Caco-2 (cell line): ENCODE measurements at regions not wholly inside any gene's neighbourhood (a gene's known extent, or its start where the extent isn't known, plus 50 kb on each side); places are given as distances from the start of the nearest gene placed in this dataset.

Experiments used
- BruUV-seq: library from RNA; stranded (reverse); fragments of 400-500 nt; replicated peaks from 2 replicates; lab custom pipeline; 2021; lab: Mats Ljungman, UMichigan
- CTCF ChIA-PET: fragments of 300-600 bp; sonication (Branson Sonifier 250); formaldehyde crosslinking; loops from one replicate; lab custom pipeline; 2022; ENCODE audit warnings: antibody characterized with exemption; lab: Charles Lee
- POLR2A ChIA-PET: fragments of 300-600 bp; sonication (Branson Sonifier 250); formaldehyde crosslinking; loops from one replicate; lab custom pipeline; 2022; ENCODE audit warnings: antibody characterized with exemption; lab: Charles Lee
- DNase-seq, 2 experiments: peaks; one replicate each; pipeline versions ENCODE4 v3.0.0 to v3.0.0-alpha.2; 2020 to 2022
- H3K27me3 ChIP-seq: replicated peaks from 2 replicates; pipeline ENCODE4 v1.6.0; 2011; ENCODE audit warnings: low read length; ENCODE audit not compliant: control insufficient read depth, insufficient read depth
- H3K36me3 ChIP-seq: 2 replicates; pipeline ENCODE4 v1.5.1; 2011; ENCODE audit warnings: low read length; ENCODE audit not compliant: control insufficient read depth, insufficient read depth
- H3K4me1 ChIP-seq: fragments of 250-450 bp; sonication (Bioruptor Pico); 2 replicates; pipeline ENCODE4 v1.5.1; 2020; ENCODE audit warnings: mild to moderate bottlenecking
- H3K4me3 ChIP-seq: 2 replicates; pipeline ENCODE4 v1.5.1; 2011; ENCODE audit warnings: low read depth, mild to moderate bottlenecking, control low read depth, low read length
- H3K9me3 ChIP-seq: fragments of 250-450 bp; sonication (Bioruptor Pico); 2 replicates; pipeline ENCODE4 v1.5.1; 2020; ENCODE audit warnings: mild to moderate bottlenecking, moderate library complexity
- H3K27ac Mint-ChIP-seq: one replicate; pipeline ENCODE4 v1.8.0; 2022; ENCODE audit warnings: mixed read lengths; ENCODE audit not compliant: unreplicated experiment
- H3K27me3 Mint-ChIP-seq: one replicate; pipeline ENCODE4 v1.8.0; 2022; ENCODE audit warnings: mixed read lengths; ENCODE audit not compliant: insufficient read depth, unreplicated experiment
- H3K36me3 Mint-ChIP-seq: one replicate; pipeline ENCODE4 v1.8.0; 2022; ENCODE audit warnings: mild to moderate bottlenecking, mixed read lengths; ENCODE audit not compliant: insufficient read depth, unreplicated experiment
- H3K4me1 Mint-ChIP-seq: one replicate; pipeline ENCODE4 v1.8.0; 2022; ENCODE audit warnings: low read depth, mixed read lengths; ENCODE audit not compliant: unreplicated experiment
- H3K4me3 Mint-ChIP-seq: one replicate; pipeline ENCODE4 v1.8.0; 2022; ENCODE audit warnings: mild to moderate bottlenecking, moderate library complexity, mixed read lengths; ENCODE audit not compliant: unreplicated experiment
- H3K9me3 Mint-ChIP-seq: one replicate; pipeline ENCODE4 v1.8.0; 2022; ENCODE audit warnings: mixed read lengths; ENCODE audit not compliant: unreplicated experiment
- intact Hi-C: fragments of 100-400 bp; cut with micrococcal nuclease; formaldehyde crosslinking; loops from one replicate; pipeline ENCODE4 v1.10.0; 2022; ENCODE audit not compliant: unreplicated experiment
- TF ChIP-seq, protein P1 (sequence below), 2 experiments: fragments of 200-600 bp in 1 of 2; IDR thresholded peaks; 1 replicate in 1 of 2; 2 replicates in 1 of 2; pipeline versions ENCODE4 v1.5.1 to v1.8.0; 2011 to 2022; ENCODE audit warnings: antibody characterized with exemption in 1 of 2, control low read depth in 1 of 2, inconsistent platforms in 1 of 2, low read depth in 1 of 2, low read length in 1 of 2, mild to moderate bottlenecking in 1 of 2, moderate library complexity in 1 of 2; ENCODE audit not compliant: insufficient read depth in 1 of 2, severe bottlenecking in 1 of 2, unreplicated experiment in 1 of 2

DNA sequence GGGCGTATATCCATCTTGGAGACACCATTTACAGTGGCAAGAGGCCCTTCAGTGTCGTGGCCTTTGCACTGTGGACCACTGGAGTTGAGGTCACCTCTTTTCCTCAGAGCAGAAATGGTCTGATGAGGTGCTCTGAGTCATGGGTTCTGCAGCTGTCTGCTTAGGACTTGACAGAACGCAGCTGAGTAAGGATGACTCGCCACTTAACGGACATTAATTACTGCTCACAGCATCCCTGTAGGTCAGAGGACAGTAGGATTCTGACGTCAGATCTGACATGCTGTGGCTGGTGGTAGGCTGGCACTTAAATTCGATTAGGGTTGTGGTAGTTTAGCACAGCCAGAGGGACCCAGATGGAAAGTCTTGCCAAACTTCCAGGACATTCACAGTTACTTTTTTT, 479.4 kb downstream of the DMAC1 start:
- Mint-ChIP-seq H3K27me3 (peaks cover 10% of the 10 kb centered on the region), H3K36me3 (no peaks in the 10 kb centered on the region), H3K27ac (no peak overlapping the region), H3K9me3 (peaks cover 6% of the 10 kb centered on the region), H3K4me3 (no peak overlapping the region), H3K4me1 (no peaks in the 10 kb centered on the region)
- no peak for DNase-seq
- Histone ChIP-seq H3K4me1 (no peaks in the 10 kb centered on the region), H3K36me3 (no peaks in the 10 kb centered on the region), H3K9me3 (no peaks in the 10 kb centered on the region), H3K27me3 (no peaks in the 10 kb centered on the region), H3K4me3 (no peak overlapping the region)
- POLR2A ChIA-PET: no interaction called here
- no TSS peak for BruUV-seq
- TF ChIP-seq, protein P1, sequence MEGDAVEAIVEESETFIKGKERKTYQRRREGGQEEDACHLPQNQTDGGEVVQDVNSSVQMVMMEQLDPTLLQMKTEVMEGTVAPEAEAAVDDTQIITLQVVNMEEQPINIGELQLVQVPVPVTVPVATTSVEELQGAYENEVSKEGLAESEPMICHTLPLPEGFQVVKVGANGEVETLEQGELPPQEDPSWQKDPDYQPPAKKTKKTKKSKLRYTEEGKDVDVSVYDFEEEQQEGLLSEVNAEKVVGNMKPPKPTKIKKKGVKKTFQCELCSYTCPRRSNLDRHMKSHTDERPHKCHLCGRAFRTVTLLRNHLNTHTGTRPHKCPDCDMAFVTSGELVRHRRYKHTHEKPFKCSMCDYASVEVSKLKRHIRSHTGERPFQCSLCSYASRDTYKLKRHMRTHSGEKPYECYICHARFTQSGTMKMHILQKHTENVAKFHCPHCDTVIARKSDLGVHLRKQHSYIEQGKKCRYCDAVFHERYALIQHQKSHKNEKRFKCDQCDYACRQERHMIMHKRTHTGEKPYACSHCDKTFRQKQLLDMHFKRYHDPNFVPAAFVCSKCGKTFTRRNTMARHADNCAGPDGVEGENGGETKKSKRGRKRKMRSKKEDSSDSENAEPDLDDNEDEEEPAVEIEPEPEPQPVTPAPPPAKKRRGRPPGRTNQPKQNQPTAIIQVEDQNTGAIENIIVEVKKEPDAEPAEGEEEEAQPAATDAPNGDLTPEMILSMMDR (IDR thresholded peaks at IDR 0.05; ENCODE audit: insufficient read depth in 1 of 2, low read depth in 1 of 2, low read length in 1 of 2, severe bottlenecking in 1 of 2, unreplicated experiment in 1 of 2): no peak
- intact Hi-C loops: no loop called here
- CTCF ChIA-PET: no interaction called here

DNA sequence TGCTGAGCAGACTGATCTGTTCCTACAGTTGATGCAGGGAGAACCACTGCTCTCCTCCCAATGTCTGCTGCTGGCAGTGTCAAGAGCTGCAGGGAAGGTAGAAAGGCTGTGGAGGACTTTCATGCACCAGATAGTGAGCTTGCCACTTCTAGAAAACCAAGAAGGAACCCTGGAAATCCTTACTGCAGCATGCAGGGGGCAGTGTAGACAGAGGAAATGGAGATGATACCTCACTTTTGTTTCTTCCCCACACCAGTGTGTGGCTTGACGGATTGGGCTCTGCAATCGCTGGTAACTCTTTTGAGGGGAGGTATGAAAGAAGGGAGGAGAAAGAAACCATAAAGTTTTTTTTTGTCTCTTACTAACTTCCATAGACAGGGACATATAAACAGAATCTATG, 480.7 kb downstream of the DMAC1 start:
- intact Hi-C loops: no loop called here
- Histone ChIP-seq H3K4me1 (no peaks in the 10 kb centered on the region), H3K27me3 (no peaks in the 10 kb centered on the region), H3K4me3 (no peak overlapping the region), H3K9me3 (no peaks in the 10 kb centered on the region), H3K36me3 (no peaks in the 10 kb centered on the region)
- no peak for DNase-seq
- TF ChIP-seq, protein P1 (IDR thresholded peaks at IDR 0.05; ENCODE audit: insufficient read depth in 1 of 2, low read depth in 1 of 2, low read length in 1 of 2, severe bottlenecking in 1 of 2, unreplicated experiment in 1 of 2): no peak
- H3K4me3 Mint-ChIP-seq: no peak overlapping the region
- peaks cover 10% of the 10 kb centered on the region for H3K9me3 Mint-ChIP-seq
- CTCF ChIA-PET: no interaction called here
- H3K27me3 Mint-ChIP-seq: peaks cover 10% of the 10 kb centered on the region
- no peak overlapping the region for H3K27ac Mint-ChIP-seq
- no TSS peak for BruUV-seq
- H3K4me1 Mint-ChIP-seq: no peaks in the 10 kb centered on the region
- no peaks in the 10 kb centered on the region for H3K36me3 Mint-ChIP-seq
- POLR2A ChIA-PET: no interaction called here

DNA sequence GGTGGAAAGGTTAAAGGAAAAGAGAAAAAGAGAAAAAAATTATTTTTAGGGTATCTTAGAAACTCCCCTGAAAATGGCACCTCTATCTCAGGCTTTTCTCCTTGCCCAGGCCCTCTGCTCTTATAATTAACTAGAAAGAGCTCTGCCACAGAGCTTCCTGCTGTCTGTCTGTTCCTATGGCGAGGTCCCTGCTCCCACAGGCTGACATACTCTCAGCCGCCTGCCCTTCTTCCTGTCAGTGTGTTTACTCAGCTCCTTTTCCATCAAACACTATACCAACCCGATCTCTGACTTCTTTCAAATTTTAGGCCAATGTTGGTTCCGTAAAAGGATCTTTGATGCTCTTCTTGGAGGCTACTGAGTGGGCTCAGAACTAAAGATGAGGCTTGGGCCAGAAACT, 482.6 kb downstream of the DMAC1 start:
- intact Hi-C loops: no loop called here
- CTCF ChIA-PET: no interaction called here
- TF ChIP-seq, protein P1 (IDR thresholded peaks at IDR 0.05; ENCODE audit: insufficient read depth in 1 of 2, low read depth in 1 of 2, low read length in 1 of 2, severe bottlenecking in 1 of 2, unreplicated experiment in 1 of 2): no peak
- Mint-ChIP-seq H3K9me3 (peaks cover 30% of the 10 kb centered on the region), H3K27ac (no peak overlapping the region), H3K4me3 (no peak overlapping the region), H3K36me3 (no peaks in the 10 kb centered on the region), H3K4me1 (no peaks in the 10 kb centered on the region), H3K27me3 (peaks cover 10% of the 10 kb centered on the region)
- no peaks in the 10 kb centered on the region for H3K9me3 ChIP-seq
- BruUV-seq: no TSS peak
- no peak overlapping the region for H3K4me3 ChIP-seq
- POLR2A ChIA-PET: no interaction called here
- H3K36me3 ChIP-seq: no peaks in the 10 kb centered on the region
- H3K4me1 ChIP-seq: no peaks in the 10 kb centered on the region
- no peak for DNase-seq
- no peaks in the 10 kb centered on the region for H3K27me3 ChIP-seq
